Lower leg skin (tissue), 3 donors: ENCODE measurements at regions not wholly inside any gene's neighbourhood (a gene's known extent, or its start where the extent isn't known, plus 50 kb on each side); places are given as distances from the start of the nearest gene placed in this dataset.

Source experiments
- CTCF ChIP-seq, 3 donors: fragments of 450-650 bp; IDR thresholded peaks; one replicate each; pipeline ENCODE4 v1.5.1; 2016; ENCODE audit warnings: antibody characterized with exemption in 3 of 3, mild to moderate bottlenecking in 3 of 3, moderate library complexity in 2 of 3
- POLR2A ChIP-seq, 2 donors: fragments of 450-650 bp; IDR thresholded peaks; one replicate each; pipeline ENCODE4 v1.6.1; 2016 to 2017; ENCODE audit warnings: antibody characterized with exemption in 2 of 2, mild to moderate bottlenecking in 1 of 2, moderate library complexity in 1 of 2

GRCh38 chr11:79683930-79684329 lies 243.1 kb upstream of the TENM4 start:
- TF ChIP-seq CTCF (IDR thresholded peaks at IDR 0.05) (no peak), POLR2A (IDR thresholded peaks at IDR 0.05) (no peak)
